GM12801 (cell line): ENCODE measurements at regions not wholly inside any gene's neighbourhood (a gene's known extent, or its start where the extent isn't known, plus 50 kb on each side); places are given as distances from the start of the nearest gene placed in this dataset.

ENCODE experiments used
- TF ChIP-seq, protein P1 (sequence below): IDR thresholded peaks from one replicate; pipeline ENCODE4 v1.5.1; 2011; ENCODE audit warnings: control low read depth; ENCODE audit not compliant: insufficient read length; ENCODE audit errors: extremely low read depth

DNA sequence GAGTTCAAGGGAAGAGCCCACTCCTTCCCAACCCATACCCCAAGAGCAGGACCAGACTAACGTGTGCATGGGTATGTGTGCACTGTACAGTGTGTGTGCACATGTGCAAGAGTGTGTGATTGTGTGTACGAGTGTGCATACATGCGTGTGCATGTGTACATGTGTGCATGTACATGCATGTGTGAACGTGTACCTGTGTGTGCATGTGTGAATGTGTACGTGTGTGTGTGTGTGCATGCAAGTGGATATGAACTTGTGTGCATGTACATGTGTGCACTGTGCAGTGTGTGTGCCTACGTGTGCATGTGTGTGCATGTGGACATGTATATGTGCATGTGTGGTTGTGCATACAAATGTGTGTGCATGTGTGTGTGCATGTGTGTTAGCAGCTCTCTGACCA is 223.1 kb downstream of the RBFOX3 start:
- TF ChIP-seq, protein P1, sequence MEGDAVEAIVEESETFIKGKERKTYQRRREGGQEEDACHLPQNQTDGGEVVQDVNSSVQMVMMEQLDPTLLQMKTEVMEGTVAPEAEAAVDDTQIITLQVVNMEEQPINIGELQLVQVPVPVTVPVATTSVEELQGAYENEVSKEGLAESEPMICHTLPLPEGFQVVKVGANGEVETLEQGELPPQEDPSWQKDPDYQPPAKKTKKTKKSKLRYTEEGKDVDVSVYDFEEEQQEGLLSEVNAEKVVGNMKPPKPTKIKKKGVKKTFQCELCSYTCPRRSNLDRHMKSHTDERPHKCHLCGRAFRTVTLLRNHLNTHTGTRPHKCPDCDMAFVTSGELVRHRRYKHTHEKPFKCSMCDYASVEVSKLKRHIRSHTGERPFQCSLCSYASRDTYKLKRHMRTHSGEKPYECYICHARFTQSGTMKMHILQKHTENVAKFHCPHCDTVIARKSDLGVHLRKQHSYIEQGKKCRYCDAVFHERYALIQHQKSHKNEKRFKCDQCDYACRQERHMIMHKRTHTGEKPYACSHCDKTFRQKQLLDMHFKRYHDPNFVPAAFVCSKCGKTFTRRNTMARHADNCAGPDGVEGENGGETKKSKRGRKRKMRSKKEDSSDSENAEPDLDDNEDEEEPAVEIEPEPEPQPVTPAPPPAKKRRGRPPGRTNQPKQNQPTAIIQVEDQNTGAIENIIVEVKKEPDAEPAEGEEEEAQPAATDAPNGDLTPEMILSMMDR: no peak

DNA sequence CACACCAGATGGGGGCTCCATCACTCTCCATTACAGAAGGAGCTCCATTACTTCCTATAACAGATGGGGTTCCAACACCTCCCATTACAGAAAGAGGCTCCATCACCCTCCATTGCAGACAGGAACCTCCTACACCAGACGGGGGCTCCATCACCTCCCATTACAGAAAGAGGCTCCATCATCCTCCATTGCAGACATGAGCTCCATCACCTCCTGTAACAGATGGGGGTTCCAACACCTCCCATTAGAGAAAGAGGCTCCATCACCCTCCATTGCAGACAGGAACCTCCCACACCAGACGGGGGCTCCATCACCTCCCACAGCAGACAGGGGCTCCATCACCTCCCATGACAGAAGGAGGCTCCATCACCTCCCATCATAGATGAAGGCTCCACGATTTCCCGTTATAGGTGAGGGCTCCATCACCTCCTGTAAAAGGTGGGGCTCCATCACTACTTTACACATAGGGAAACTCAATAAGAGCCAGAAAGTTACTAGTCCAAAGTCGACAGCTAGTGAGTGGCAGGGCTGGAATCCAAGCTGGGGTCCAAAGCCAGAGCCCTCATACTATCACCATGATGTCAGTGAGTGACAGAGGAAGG is 224.8 kb downstream of the RBFOX3 start:
- TF ChIP-seq, protein P1: no peak

DNA sequence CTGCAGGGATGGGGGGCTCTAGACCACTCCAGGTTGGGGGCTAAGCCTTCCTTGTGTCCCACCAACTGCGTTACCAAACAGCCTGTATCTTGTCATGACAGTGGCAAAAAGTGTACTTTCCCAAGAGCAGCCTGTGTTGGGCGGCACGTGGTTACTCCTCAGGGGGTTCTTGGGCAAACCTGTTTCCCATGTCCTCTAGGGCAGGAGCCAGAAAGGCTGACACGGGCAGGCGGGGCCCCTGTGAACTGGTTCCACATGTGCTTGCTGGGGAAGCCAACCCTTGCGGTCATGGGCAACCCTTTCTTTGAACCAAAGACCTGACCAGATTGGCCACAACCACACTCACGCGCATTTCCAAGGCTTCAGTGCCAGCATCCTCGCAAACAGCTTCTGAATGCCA is 228.5 kb downstream of the RBFOX3 start:
- TF ChIP-seq, protein P1: no peak

DNA sequence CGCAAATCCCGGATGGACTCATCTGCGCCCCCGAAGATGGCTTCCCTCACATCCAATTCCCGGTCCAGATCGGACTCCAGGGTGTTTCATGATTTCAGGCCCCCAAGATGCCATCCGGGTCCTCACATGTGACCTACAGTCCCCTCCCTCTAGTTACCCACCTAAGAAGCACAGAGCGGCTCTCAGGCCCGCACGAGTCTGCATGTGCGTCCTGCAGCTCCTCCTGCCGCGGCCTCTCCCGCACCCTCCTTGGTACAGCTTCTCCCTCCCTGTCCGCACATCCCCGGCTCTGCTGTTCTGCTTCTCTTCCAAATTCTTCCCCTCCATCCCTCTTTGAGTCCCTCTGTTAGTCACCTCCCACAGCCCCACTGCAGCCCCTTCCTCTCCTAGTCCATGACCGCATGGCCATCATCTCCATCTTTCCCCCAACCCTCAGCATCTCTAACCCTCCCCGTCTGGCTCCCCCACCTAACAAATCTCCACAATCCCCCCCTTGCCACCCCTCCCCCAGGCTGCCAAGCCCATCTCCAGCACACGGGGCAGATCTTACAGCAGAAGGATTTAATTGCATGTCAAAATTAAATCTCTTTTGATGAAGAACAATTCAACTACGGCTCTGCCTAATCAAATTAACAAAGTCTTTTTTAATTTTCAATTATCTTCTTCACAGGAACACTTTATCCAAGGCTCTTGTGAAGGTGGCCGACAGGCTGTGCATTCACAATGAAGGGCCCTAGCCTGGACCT is 231.0 kb downstream of the RBFOX3 start:
- TF ChIP-seq, protein P1: no peak

DNA sequence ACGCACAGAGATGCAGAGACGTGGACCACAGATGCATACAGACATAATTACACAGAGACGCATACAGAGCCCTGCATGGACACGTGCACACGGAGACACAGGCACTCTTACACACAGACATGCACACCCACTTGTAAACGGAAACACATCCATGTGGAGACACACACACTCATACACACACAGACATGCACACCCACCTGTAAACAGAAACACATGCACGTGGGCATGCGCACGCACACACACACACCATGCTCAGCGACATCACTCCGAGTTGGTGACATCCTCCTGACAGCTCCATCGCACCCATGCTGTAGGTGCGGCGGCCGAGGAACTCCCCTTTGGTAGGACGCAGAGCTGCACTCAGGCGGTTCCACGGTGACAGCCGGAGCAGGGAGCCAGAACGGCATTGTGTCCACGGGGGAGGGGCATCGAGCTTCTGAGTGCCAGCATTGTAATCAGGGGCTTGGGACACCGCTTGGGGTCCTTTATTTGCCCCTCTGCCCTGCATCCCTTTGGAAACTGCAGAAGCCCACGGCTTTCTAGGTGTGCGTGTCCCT is 233.5 kb downstream of the RBFOX3 start:
- TF ChIP-seq, protein P1: no peak

DNA sequence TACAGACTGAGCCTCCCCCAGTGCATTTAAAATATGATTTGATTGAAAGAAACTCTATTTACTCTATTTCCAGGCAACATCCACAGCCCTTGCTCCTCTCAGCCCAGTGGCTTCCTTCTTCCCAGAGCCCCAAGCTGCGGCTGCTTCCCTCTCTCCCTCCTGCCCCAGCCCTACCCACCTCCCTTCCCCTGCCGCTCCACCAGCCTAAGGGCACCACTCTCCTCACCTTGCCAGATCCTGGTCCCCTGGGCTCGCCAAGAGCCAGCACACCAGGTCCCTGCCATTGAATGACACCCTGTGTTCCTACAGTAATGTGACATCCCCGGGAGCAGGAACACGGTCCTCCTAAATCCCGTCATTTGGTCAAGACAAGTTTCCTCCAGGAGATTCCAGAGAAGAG is 236.0 kb downstream of the RBFOX3 start:
- TF ChIP-seq, protein P1: no peak

DNA sequence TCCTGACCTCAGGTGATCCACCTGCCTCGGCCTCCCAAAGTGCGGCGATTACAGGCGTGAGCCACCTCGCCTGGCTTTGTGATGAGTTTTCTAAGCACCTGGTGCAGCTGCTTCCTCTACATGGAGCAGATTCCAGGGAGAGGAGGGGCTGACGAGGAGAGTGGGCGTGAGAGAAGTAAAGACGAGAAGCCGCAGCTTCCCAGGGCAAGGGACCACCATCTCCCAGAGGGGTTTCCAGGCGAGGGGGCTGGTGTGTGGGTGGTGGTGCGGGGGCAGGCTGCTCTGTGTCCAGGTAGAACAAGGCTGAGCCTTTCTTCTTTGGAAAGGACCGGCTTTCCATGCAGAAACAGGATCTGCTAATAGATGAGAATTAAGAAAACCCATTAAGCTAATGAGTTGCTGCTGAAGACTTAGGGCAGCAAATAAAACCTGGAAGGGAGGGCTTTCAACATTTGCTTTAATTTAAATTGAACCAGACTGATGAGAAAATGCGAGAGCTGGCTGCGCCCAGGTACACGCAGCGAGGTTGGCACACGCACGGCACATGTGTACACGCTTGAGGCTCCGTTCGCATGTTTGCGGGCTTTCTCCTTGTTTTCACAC is 236.7 kb downstream of the RBFOX3 start:
- TF ChIP-seq, protein P1: no peak
